ENCODE measurements at regions not wholly inside any gene's neighbourhood (a gene's known extent, or its start where the extent isn't known, plus 50 kb on each side); places are given as distances from the start of the nearest gene placed in this dataset.

DNA sequence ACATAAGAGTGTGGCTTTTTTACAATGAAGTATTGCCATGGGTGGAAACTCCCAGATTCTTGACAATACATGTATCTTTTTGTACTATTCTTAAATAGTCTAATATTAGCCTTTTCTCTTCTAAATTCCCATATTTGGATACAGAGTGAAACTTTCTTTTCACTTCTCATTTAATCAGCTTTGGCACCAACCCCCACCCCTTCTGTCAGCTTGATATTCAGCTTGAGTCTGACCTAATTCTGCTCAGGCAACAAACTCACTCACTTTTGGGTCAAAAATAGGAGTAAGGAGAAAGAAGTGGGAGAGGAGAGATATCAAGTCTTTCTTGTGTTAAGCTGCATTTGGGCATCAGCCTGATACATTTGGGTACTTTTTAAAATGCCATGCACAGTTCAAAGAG is 397.5 kb downstream of the COG6 start:
- no peak for TF ChIP-seq POLR2A (IDR thresholded peaks at IDR 0.05; ENCODE audit: extremely low read depth, insufficient read length)
- TF ChIP-seq, protein P1, sequence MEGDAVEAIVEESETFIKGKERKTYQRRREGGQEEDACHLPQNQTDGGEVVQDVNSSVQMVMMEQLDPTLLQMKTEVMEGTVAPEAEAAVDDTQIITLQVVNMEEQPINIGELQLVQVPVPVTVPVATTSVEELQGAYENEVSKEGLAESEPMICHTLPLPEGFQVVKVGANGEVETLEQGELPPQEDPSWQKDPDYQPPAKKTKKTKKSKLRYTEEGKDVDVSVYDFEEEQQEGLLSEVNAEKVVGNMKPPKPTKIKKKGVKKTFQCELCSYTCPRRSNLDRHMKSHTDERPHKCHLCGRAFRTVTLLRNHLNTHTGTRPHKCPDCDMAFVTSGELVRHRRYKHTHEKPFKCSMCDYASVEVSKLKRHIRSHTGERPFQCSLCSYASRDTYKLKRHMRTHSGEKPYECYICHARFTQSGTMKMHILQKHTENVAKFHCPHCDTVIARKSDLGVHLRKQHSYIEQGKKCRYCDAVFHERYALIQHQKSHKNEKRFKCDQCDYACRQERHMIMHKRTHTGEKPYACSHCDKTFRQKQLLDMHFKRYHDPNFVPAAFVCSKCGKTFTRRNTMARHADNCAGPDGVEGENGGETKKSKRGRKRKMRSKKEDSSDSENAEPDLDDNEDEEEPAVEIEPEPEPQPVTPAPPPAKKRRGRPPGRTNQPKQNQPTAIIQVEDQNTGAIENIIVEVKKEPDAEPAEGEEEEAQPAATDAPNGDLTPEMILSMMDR (IDR thresholded peaks at IDR 0.05; ENCODE audit: low read depth, low read length), result no peak
- TF ChIP-seq, protein P2, sequence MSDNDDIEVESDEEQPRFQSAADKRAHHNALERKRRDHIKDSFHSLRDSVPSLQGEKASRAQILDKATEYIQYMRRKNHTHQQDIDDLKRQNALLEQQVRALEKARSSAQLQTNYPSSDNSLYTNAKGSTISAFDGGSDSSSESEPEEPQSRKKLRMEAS (IDR thresholded peaks at IDR 0.05; ENCODE audit: low read depth, low read length), result no peak

Data from NB4 (cell line).